NCI-H1436 (cell line): ENCODE measurements at regions not wholly inside any gene's neighbourhood (a gene's known extent, or its start where the extent isn't known, plus 50 kb on each side); places are given as distances from the start of the nearest gene placed in this dataset.
"Not testable (repeated sequence)": the region's sequence is repeated elsewhere in the genome, so short reads cannot be mapped to it uniquely, and the experiment has no call there.

Experiments
- DNase-seq: peaks from one replicate; lab custom pipeline; 2025; lab: John Stamatoyannopoulos, UW

GRCh38 chr11:122441666-122442035 is 213.9 kb upstream of the UBASH3B start:
- no peak for DNase-seq

GRCh38 chr11:122440811-122441665 is 214.5 kb upstream of the UBASH3B start:
- no peak for DNase-seq

GRCh38 chr11:122439866-122440810 is 215.4 kb upstream of the UBASH3B start:
- DNase-seq: no peak

GRCh38 chr11:122436188-122436555 is 219.3 kb upstream of the UBASH3B start:
- DNase-seq: no peak

GRCh38 chr11:122435540-122436187 is 219.9 kb upstream of the UBASH3B start:
- DNase-seq: no peak

GRCh38 chr11:122434786-122435185 is 220.7 kb upstream of the UBASH3B start:
- DNase-seq: no peak

GRCh38 chr11:122430490-122430889 is 225.0 kb upstream of the UBASH3B start:
- no peak for DNase-seq

GRCh38 chr11:122426073-122426472 is 229.4 kb upstream of the UBASH3B start:
- no peak for DNase-seq

GRCh38 chr11:122424636-122425035 is 230.9 kb upstream of the UBASH3B start:
- DNase-seq: no peak

- no peak for DNase-seq
These were observed 231.6 kb upstream of the UBASH3B start for GRCh38 chr11:122423886-122424285.

- DNase-seq: no peak
These were observed 232.2 kb upstream of the UBASH3B start for GRCh38 chr11:122423273-122423672.

- no peak for DNase-seq
These were observed 232.8 kb upstream of the UBASH3B start for GRCh38 chr11:122422682-122423081.

GRCh38 chr11:122421702-122422101 is 233.8 kb upstream of the UBASH3B start:
- DNase-seq: no peak

- DNase-seq: no peak
These were observed 237.5 kb upstream of the UBASH3B start for GRCh38 chr11:122418032-122418431.

- no peak for DNase-seq
These were observed 241.0 kb upstream of the UBASH3B start for GRCh38 chr11:122414406-122415018.

GRCh38 chr11:122413677-122414076 is 241.8 kb upstream of the UBASH3B start:
- DNase-seq: no peak

- no peak for DNase-seq
These were observed 242.9 kb upstream of the UBASH3B start for GRCh38 chr11:122412581-122412980.

GRCh38 chr11:122406466-122406865 is 249.1 kb upstream of the UBASH3B start:
- DNase-seq: no peak

- no peak for DNase-seq
These were observed 249.8 kb upstream of the UBASH3B start for GRCh38 chr11:122405547-122406341.

GRCh38 chr11:122404571-122404970 is 251.0 kb upstream of the UBASH3B start:
- no peak for DNase-seq

GRCh38 chr11:122401581-122401980 is 253.9 kb upstream of the UBASH3B start:
- DNase-seq: not testable (repeated sequence)
